ENCODE measurements at regions not wholly inside any gene's neighbourhood (a gene's known extent, or its start where the extent isn't known, plus 50 kb on each side); places are given as distances from the start of the nearest gene placed in this dataset.
"Not testable (repeated sequence)": the region's sequence is repeated elsewhere in the genome, so short reads cannot be mapped to it uniquely, and the experiment has no call there.

- POLR2A ChIA-PET: no interaction called here
- Mint-ChIP-seq H3K9me3 (no peaks in the 10 kb centered on the region), H3K27ac (no peak overlapping the region), H3K4me1 (no peaks in the 10 kb centered on the region), H3K36me3 (no peaks in the 10 kb centered on the region), H3K4me3 (no peak overlapping the region), H3K27me3 (peaks cover 11% of the 10 kb centered on the region)
- DNase-seq (no peak), ATAC-seq (ENCODE audit: low read depth) (no peak)
These were observed 90.7 kb upstream of the IGFBP7 start for GRCh38 chr4:57200799-57201327.

GRCh38 chr4:57199267-57199666, 89.1 kb upstream of the IGFBP7 start:
- no peak for DNase-seq
- Mint-ChIP-seq H3K27ac (no peak overlapping the region), H3K4me1 (no peaks in the 10 kb centered on the region), H3K27me3 (peaks cover 22% of the 10 kb centered on the region), H3K9me3 (peaks cover under 1% of the 10 kb centered on the region), H3K4me3 (no peak overlapping the region), H3K36me3 (no peaks in the 10 kb centered on the region)
- POLR2A ChIA-PET: no interaction called here
- ATAC-seq (ENCODE audit: low read depth): no peak

GRCh38 chr4:57195622-57196021, 85.4 kb upstream of the IGFBP7 start:
- peaks cover 40% of the 10 kb centered on the region for H3K27me3 Mint-ChIP-seq
- ATAC-seq (ENCODE audit: low read depth) (no peak), DNase-seq (no peak)
- H3K9me3 Mint-ChIP-seq: peaks cover 1% of the 10 kb centered on the region
- no peak overlapping the region for H3K4me3 Mint-ChIP-seq
- POLR2A ChIA-PET: no interaction called here
- no peaks in the 10 kb centered on the region for H3K36me3 Mint-ChIP-seq
- no peaks in the 10 kb centered on the region for H3K4me1 Mint-ChIP-seq
- H3K27ac Mint-ChIP-seq: no peak overlapping the region

- H3K27me3 Mint-ChIP-seq: peaks cover 38% of the 10 kb centered on the region
- peaks cover 1% of the 10 kb centered on the region for H3K9me3 Mint-ChIP-seq
- H3K4me1 Mint-ChIP-seq: no peaks in the 10 kb centered on the region
- POLR2A ChIA-PET: interaction anchor here (0.7 kb wide), 1 partner anchor 7 kb away, joined by 5 read pairs; no protein-coding TSS in a partner anchor
- H3K4me3 Mint-ChIP-seq: no peak overlapping the region
- DNase-seq (no peak), ATAC-seq (ENCODE audit: low read depth) (no peak)
- no peaks in the 10 kb centered on the region for H3K36me3 Mint-ChIP-seq
- no peak overlapping the region for H3K27ac Mint-ChIP-seq
These were observed 84.0 kb upstream of the IGFBP7 start for GRCh38 chr4:57194068-57194611.

- Mint-ChIP-seq H3K9me3 (peaks cover 1% of the 10 kb centered on the region), H3K27ac (no peak overlapping the region), H3K4me3 (no peak overlapping the region), H3K4me1 (no peaks in the 10 kb centered on the region), H3K27me3 (peaks cover 38% of the 10 kb centered on the region), H3K36me3 (no peaks in the 10 kb centered on the region)
- DNase-seq: no peak
- ATAC-seq (ENCODE audit: low read depth): no peak
- POLR2A ChIA-PET: no interaction called here
These were observed 83.1 kb upstream of the IGFBP7 start for GRCh38 chr4:57193209-57193810.

- POLR2A ChIA-PET: no interaction called here
- DNase-seq: no peak
These were observed 81.4 kb upstream of the IGFBP7 start for GRCh38 chr4:57191523-57192034.

GRCh38 chr4:57190601-57191481, 80.7 kb upstream of the IGFBP7 start:
- ATAC-seq (ENCODE audit: low read depth) (no peak), DNase-seq (no peak)
- Mint-ChIP-seq H3K4me1 (no peaks in the 10 kb centered on the region), H3K36me3 (no peaks in the 10 kb centered on the region), H3K27ac (no peak overlapping the region), H3K4me3 (no peak overlapping the region), H3K27me3 (peaks cover 31% of the 10 kb centered on the region), H3K9me3 (peaks cover 1% of the 10 kb centered on the region)
- POLR2A ChIA-PET: no interaction called here

More at GRCh38 chr4:57191523-57192034, 81.4 kb upstream of the IGFBP7 start:
- Mint-ChIP-seq H3K9me3 (peaks cover 1% of the 10 kb centered on the region), H3K27ac (no peak overlapping the region), H3K36me3 (no peaks in the 10 kb centered on the region), H3K4me1 (no peaks in the 10 kb centered on the region), H3K27me3 (peaks cover 33% of the 10 kb centered on the region), H3K4me3 (no peak overlapping the region)
- no peak for ATAC-seq (ENCODE audit: low read depth)

GRCh38 chr4:57187246-57187645, 77.1 kb upstream of the IGFBP7 start:
- Mint-ChIP-seq H3K9me3 (no peaks in the 10 kb centered on the region), H3K4me3 (no peak overlapping the region), H3K4me1 (no peaks in the 10 kb centered on the region), H3K27me3 (peaks cover 2% of the 10 kb centered on the region), H3K27ac (no peak overlapping the region), H3K36me3 (no peaks in the 10 kb centered on the region)
- no peak for DNase-seq
- POLR2A ChIA-PET: no interaction called here
- ATAC-seq (ENCODE audit: low read depth): no peak

- ATAC-seq (ENCODE audit: low read depth) (no peak), DNase-seq (no peak)
- peaks cover 2% of the 10 kb centered on the region for H3K9me3 Mint-ChIP-seq
- H3K36me3 Mint-ChIP-seq: no peaks in the 10 kb centered on the region
- no peaks in the 10 kb centered on the region for H3K4me1 Mint-ChIP-seq
- POLR2A ChIA-PET: no interaction called here
- H3K4me3 Mint-ChIP-seq: no peak overlapping the region
- H3K27me3 Mint-ChIP-seq: no peaks in the 10 kb centered on the region
- H3K27ac Mint-ChIP-seq: no peak overlapping the region
These were observed 74.3 kb upstream of the IGFBP7 start for GRCh38 chr4:57184378-57185029.

GRCh38 chr4:57182132-57182874, 72.1 kb upstream of the IGFBP7 start:
- Mint-ChIP-seq H3K27me3 (no peaks in the 10 kb centered on the region), H3K36me3 (no peaks in the 10 kb centered on the region), H3K27ac (no peak overlapping the region), H3K4me1 (no peaks in the 10 kb centered on the region), H3K4me3 (no peak overlapping the region), H3K9me3 (peaks cover 2% of the 10 kb centered on the region)
- POLR2A ChIA-PET: no interaction called here
- DNase-seq: no peak
- ATAC-seq (ENCODE audit: low read depth): no peak

GRCh38 chr4:57173136-57173535, 63.0 kb upstream of the IGFBP7 start:
- H3K36me3 Mint-ChIP-seq; H3K27me3 Mint-ChIP-seq; DNase-seq; ATAC-seq (ENCODE audit: low read depth); POLR2A ChIA-PET; H3K27ac Mint-ChIP-seq; H3K4me3 Mint-ChIP-seq; H3K9me3 Mint-ChIP-seq; H3K4me1 Mint-ChIP-seq: not testable (repeated sequence)

- Mint-ChIP-seq H3K27me3 (peaks cover 2% of the 10 kb centered on the region), H3K9me3 (no peaks in the 10 kb centered on the region), H3K27ac (no peak overlapping the region), H3K4me3 (no peak overlapping the region), H3K36me3 (no peaks in the 10 kb centered on the region), H3K4me1 (no peaks in the 10 kb centered on the region)
- ATAC-seq (ENCODE audit: low read depth) (no peak), DNase-seq (no peak)
- POLR2A ChIA-PET: no interaction called here
These were observed 61.9 kb upstream of the IGFBP7 start for GRCh38 chr4:57172065-57172464.

GRCh38 chr4:57168982-57169381, 58.8 kb upstream of the IGFBP7 start:
- Mint-ChIP-seq H3K4me3 (no peak overlapping the region), H3K9me3 (no peaks in the 10 kb centered on the region), H3K4me1 (peaks cover 3% of the 10 kb centered on the region), H3K27me3 (peaks cover 19% of the 10 kb centered on the region), H3K36me3 (no peaks in the 10 kb centered on the region), H3K27ac (no peak overlapping the region)
- POLR2A ChIA-PET: no interaction called here
- DNase-seq (no peak), ATAC-seq (ENCODE audit: low read depth) (no peak)

Data from activated naive CD8-positive, alpha-beta T cell treated with anti-CD3 and anti-CD28 coated beads, Interleukin-2, amount 10 ng/mL, durations not matched to agents 7 days and 5 days (primary cell).